Activated CD8-positive, alpha-beta memory T cell treated with anti-CD3 and anti-CD28 coated beads, Interleukin-2, amount 50 U/mL, for 4 hours (primary cell): ENCODE measurements at regions not wholly inside any gene's neighbourhood (a gene's known extent, or its start where the extent isn't known, plus 50 kb on each side); places are given as distances from the start of the nearest gene placed in this dataset.
A peak's percentile ranks its signal among the peaks of the same experiment; 100 is the strongest.

Source experiments
- DNase-seq: peaks from one replicate; pipeline ENCODE4 v3.0.0-alpha.2; 2020

DNA sequence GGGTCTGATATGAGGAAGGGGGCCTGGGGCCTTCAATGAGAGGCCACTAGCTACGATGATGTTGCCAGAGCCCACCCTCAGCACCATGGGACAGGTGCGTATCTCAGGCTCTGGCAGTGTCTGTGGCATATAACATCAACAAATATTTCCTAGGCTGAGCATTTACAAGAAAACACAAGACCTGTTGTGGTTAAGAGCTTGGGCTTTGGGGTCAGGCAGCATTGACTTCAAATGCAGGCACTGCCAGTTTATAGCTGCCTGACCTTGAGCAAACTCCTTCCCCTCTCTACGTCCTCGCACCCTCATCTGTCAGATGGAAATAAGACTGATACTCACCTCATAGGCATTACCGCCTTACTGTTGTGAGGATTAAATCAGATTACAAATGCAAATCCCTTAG, 156.0 kb downstream of the KATNAL1 start:
- DNase-seq = no peak

- DNase-seq = no peak
Measured at GRCh38 chr13:30149248-30149647, 158.1 kb downstream of the KATNAL1 start.

DNA sequence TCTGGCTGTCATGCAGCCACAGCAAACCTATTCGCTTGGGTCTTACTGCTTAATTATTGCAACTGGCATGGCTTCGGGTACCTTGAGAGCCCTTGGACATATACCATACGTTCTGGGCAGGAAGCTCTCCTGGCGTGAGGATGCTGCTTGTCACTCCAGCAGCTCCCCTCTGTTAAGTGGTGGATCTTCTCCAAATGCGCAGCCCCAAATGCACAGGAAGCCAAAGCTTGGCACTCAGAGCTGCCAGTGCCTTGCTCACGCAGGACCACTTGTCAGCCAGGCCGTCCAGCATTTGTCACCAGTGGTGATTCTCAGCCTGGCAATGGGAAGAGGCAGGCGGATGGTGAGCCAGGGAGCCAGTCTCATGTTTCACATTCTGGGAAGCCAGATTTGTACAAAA, 158.6 kb downstream of the KATNAL1 start:
- DNase-seq = no peak

DNA sequence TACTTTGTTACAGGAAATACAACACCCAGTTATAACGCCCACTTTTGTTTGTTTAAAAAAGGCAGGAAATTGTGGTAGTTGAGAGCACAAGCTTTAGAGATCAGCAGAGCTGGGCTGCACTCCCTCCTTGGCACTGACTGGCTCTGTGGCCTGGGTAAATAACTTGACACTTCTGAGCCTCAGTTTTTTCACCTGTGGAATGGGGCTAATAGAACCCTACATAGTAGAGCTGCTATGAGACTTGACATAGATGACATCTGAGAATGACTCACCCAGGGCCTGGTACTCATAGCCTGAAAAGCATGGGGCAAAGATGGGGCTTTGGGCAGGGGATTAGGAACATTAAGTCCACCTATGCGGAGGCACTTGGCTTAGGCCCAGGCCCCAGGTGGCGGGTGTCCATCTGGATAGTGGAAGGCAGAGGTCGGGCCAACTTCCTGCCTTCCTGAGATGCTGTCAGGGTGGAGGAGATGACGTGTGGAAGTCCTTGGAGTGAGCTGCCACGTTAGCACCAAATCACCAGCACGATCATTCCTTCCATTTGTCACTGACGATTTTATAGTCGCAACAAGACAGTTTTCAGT, 159.1 kb downstream of the KATNAL1 start:
- DNase-seq = no peak

DNA sequence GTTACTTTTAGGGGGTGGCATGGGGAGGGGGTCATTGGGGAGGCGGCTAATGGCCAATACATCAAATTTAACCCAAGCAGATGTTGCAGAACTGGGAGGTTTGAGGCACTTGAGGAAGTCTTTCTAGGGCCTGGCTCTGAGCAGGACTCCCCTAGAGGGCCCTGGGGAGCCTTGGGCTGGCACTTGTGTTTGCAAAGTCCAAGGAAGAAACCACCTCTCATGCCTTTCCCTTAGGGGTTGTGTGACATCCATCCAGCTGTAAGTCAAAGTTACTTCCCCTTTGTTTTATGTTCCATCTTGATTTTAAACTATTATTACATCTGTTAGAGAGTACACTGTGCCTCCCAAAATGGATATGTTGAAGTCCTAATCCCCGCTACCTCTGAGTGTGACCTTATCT, 159.9 kb downstream of the KATNAL1 start:
- DNase-seq = no peak

DNA sequence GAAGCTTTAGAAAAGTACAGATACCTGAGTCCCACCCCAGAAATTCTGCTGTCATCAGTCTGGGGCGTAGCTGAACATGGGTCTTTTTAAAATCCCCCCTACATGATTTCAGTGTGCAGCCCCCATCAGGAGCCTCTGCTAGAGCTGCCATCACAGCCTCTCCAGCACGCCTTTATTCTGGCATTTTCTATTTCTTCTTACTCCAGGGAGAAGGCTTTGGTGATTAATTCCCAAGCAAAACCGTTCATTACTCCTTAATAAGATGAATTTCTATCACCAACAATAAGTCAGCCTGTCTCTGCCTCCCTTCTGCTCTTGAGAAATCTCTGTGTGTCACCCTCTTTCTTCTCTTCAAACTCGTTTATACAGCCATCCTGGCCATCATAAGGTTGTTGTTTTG, 160.3 kb downstream of the KATNAL1 start:
- DNase-seq = no peak

GRCh38 chr13:30145709-30146367, 161.5 kb downstream of the KATNAL1 start:
- no peak for DNase-seq

GRCh38 chr13:30143666-30144400, 163.5 kb downstream of the KATNAL1 start:
- no peak for DNase-seq

DNA sequence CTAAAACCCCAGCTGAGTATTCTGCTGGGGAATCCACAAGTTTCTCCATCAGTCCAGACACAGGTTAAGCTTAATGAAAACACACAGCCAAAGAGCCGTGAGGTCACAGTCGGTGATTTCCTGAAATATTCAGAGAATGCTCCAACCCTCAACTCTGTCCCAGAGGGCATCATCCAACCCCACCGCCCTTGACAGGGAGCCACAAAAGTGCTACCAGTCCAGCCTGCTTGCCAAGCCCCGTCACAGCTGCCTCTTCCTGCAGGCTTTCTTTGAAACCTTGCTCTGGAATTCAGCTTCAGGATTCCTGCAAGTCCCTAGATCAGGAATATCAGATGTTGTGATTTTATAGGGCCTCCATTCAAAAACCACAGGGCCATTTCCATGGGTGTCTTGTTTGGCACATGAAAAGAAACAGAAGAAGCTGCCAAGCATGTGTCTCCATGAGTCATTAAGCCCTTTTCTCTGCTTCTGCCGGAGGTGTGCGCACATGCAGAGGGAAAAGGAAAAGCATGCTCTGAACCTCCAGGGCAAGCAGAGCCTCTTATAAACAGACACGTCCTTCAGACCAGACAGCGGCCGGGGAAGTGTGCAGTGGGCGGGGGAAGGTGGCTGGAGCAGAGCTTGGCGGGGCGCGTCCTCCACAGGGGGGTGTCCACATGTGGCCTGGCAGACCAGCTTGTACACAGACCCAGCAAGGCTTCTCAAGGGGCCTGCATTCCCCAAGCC, 164.7 kb downstream of the KATNAL1 start:
- no peak for DNase-seq

GRCh38 chr13:30141775-30142485, 165.4 kb downstream of the KATNAL1 start:
- no peak for DNase-seq

DNA sequence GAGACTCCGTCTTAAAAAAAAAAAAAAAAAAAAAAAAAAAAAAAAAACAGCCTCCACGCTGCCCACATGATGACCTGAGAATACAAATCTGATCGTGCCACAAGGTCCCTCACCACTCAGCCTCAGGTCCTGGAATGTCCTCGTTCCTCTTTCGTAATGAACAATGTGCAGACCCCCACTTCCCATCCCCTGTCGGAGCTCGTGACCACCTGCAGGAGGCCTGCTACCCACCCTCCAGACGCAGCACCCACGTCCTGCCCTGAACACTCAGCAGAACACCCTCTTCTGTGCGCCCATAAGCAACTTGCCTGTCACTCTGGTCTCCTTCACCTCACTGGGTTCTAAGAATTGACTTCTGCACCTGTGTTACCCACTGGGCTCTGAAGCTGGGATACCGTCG, 166.4 kb downstream of the KATNAL1 start:
- no peak for DNase-seq

DNA sequence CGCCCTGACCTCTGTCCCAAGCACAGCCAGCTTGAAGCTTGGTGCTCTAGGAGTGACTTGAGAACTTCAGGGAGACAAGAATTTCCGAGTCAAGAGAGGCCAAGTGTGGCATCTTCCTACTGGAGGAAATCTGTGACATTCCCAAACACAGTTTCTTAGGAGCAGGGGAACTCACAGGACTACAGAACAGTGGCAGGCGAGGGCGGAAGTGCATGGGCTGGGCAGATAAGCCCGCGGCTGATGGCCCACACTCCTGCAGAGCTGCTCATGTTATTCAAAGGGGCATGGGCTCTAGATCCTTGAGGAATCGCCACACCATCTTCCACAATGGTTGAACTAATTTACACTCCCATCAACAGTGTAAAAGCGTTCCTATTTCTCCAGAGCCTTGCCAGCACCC, 168.8 kb downstream of the KATNAL1 start:
- DNase-seq = no peak

GRCh38 chr13:30135868-30136267, 171.5 kb downstream of the KATNAL1 start:
- no peak for DNase-seq

GRCh38 chr13:30135351-30135750, 172.0 kb downstream of the KATNAL1 start:
- DNase-seq = no peak

GRCh38 chr13:30134578-30134977, 172.8 kb downstream of the KATNAL1 start:
- DNase-seq = no peak

GRCh38 chr13:30133996-30134395, 173.4 kb downstream of the KATNAL1 start:
- DNase-seq = no peak

DNA sequence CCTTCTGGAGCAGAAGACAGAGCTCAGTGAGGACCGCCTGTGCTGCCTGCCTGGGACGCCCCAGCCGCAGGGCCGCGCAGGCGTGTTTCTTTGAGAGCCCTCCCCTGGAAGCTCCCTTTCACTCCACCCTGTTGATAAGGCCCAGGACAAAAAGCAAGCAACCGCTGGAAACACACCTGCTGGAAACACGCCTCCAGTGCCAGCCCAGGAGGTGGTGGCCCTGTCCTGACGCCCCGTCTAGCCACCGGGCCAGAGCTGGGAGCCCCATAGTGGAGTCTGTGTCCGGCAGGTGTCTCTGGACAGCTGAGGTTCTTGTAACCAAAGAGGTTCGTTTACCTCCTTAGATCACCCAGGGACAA, 173.8 kb downstream of the KATNAL1 start:
- no peak for DNase-seq

DNA sequence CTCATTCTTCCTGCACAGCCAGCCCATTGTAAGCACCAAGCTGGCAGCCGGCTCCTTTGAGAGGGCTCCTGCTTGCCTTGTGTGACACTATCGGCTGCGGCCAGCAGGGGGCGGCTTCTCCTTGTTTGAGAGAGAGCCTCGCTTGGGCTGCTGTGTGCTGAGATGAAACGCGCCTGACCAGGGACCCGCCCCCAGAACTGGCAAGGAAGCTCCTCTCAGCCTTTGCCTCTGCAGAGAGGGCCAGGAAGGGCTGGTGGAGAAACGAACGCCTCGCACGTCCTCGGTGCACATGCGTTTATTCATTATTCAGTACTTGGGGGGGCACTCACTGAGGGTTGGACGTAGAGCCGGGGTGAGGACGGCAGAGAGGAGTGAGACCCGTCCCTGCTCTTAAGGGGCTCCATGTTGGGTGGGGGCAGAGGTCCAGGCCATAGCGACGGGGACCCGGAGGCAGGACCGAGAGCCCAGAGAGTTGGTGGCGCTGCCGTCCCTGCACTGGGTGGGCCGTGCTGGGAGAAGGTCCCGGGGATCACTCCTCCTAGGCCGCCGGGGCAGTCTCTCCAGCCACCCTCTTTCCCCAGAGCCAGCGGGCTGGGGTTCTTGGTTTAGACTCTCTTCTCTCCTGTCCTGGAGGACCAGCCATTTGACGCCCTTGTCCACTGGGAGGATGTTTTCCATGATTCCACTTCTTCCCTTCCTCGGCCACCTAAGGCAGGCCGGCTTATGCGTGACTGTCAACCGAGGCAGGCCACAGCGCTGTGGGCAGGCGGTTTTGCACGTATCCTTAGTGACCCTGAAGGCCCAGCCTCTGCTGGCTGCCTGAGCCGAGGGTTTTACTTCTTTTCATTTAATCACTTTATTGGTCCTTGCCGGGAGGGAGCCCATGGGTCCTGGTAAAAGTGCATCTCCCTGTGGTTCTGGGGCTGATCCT, 174.5 kb downstream of the KATNAL1 start:
- DNase-seq = peak; percentile 98

- no peak for DNase-seq
Measured at GRCh38 chr13:30129411-30129810, 177.9 kb downstream of the KATNAL1 start.

GRCh38 chr13:30128591-30128990, 178.8 kb downstream of the KATNAL1 start:
- DNase-seq = no peak

- no peak for DNase-seq
Measured at GRCh38 chr13:30128095-30128494, 179.3 kb downstream of the KATNAL1 start.

GRCh38 chr13:30126903-30127428, 180.4 kb downstream of the KATNAL1 start:
- DNase-seq = no peak
